OCI-LY3 (cell line): ENCODE measurements at regions not wholly inside any gene's neighbourhood (a gene's known extent, or its start where the extent isn't known, plus 50 kb on each side); places are given as distances from the start of the nearest gene placed in this dataset.

Experiments
- H2AFZ ChIP-seq: fragments of 200-600, 300-600 bp; shearing (Covaris generic); 2 replicates; pipeline ENCODE4 v1.6.0; 2014; ENCODE audit warnings: antibody characterized with exemption, low read depth, low read length
- H3K27ac ChIP-seq: fragments of 200-600, 300-600 bp; sonication (generic); 2 replicates; pipeline ENCODE4 v1.5.1; 2014; ENCODE audit warnings: mild to moderate bottlenecking, low read length, moderate library complexity, mixed read lengths
- H3K27me3 ChIP-seq: fragments of 200-600, 300-600 bp; sonication (generic); 2 replicates; pipeline ENCODE4 v1.6.1; 2014; ENCODE audit warnings: low read depth, low read length, mixed read lengths
- H3K36me3 ChIP-seq: fragments of 200-600, 300-600 bp; sonication (generic); replicated peaks from 2 replicates; pipeline ENCODE3; 2014; ENCODE audit warnings: low read depth, low read length, mixed read lengths
- H3K4me1 ChIP-seq: fragments of 300-600, 200-600 bp; sonication (generic); 2 replicates; pipeline ENCODE4 v1.6.1; 2014; ENCODE audit warnings: low read length, mixed read lengths
- H3K4me2 ChIP-seq: fragments of 200-600, 300-600 bp; sonication (generic); 2 replicates; pipeline ENCODE4 v1.6.1; 2014; ENCODE audit warnings: low read length, mixed read lengths
- H3K4me3 ChIP-seq: fragments of 300-600, 200-600 bp; sonication (generic); 2 replicates; pipeline ENCODE4 v1.5.1; 2014; ENCODE audit warnings: antibody characterized with exemption, mild to moderate bottlenecking, low read length, moderate library complexity
- H3K79me2 ChIP-seq: fragments of 300-600, 200-600 bp; shearing (Covaris generic); 2 replicates; pipeline ENCODE4 v1.6.1; 2014; ENCODE audit warnings: mild to moderate bottlenecking, low read length, mixed read lengths
- H3K9ac ChIP-seq: fragments of 300-600, 200-600 bp; shearing (Covaris generic); 2 replicates; pipeline ENCODE4 v1.6.0; 2014; ENCODE audit warnings: mild to moderate bottlenecking, low read length, moderate library complexity
- H3K9me3 ChIP-seq: fragments of 200-600, 300-600 bp; shearing (Covaris generic); 2 replicates; pipeline ENCODE4 v1.6.1; 2014; ENCODE audit warnings: low read length, mixed read lengths; ENCODE audit not compliant: insufficient read depth
- H4K20me1 ChIP-seq: fragments of 200-600, 300-600 bp; sonication (generic); 2 replicates; pipeline ENCODE4 v1.6.1; 2016; ENCODE audit warnings: low read length, mixed read lengths; ENCODE audit not compliant: insufficient read depth
- CTCF ChIP-seq: fragments of 200-600, 300-600 bp; sonication (generic); IDR thresholded peaks from 2 replicates; pipeline ENCODE4 v1.5.1; 2014; ENCODE audit warnings: antibody characterized with exemption, low read length, low read depth
- EZH2phosphoT487 ChIP-seq: fragments of 200-600 bp; shearing (Covaris generic); IDR thresholded peaks from 2 replicates; pipeline ENCODE4 v1.6.1; 2018; ENCODE audit warnings: antibody characterized with exemption, mixed run types, low read depth

DNA sequence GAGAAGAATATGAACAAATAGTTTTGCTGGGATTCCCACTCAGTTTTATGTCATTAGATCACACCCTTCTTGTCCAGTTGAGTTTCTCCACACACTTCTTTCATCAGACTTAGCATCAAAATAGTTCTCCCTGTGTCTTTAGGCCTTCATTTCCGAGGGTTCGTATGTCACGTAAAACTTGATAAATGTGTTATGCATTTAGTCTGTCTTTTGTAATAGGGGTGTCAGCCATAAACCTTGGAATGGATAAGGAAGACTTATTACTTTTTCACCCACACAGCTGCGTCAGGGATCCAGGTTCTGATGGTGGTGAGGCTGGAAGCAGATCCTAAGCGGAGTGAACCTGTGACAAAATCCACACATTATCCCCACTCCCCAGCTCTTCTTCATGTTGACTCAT is 246.8 kb downstream of the CD83 start:
- no peaks in the 10 kb centered on the region for H3K36me3 ChIP-seq
- H2AFZ ChIP-seq: no peak overlapping the region
- TF ChIP-seq EZH2phosphoT487 (no peak), CTCF (no peak)

GRCh38 chr6:14365393-14365792 is 247.8 kb downstream of the CD83 start:
- H3K79me2 ChIP-seq: no peaks in the 10 kb centered on the region
- no peaks in the 10 kb centered on the region for H3K27me3 ChIP-seq
- no peaks in the 10 kb centered on the region for H4K20me1 ChIP-seq
- no peaks in the 10 kb centered on the region for H3K36me3 ChIP-seq
- H3K4me2 ChIP-seq: no peak overlapping the region
- H3K4me1 ChIP-seq: peaks cover 46% of the 10 kb centered on the region
- no peak overlapping the region for H3K4me3 ChIP-seq
- H3K9ac ChIP-seq: no peak overlapping the region
- no peak overlapping the region for H2AFZ ChIP-seq
- no peak overlapping the region for H3K27ac ChIP-seq
- TF ChIP-seq CTCF: no peak
- TF ChIP-seq EZH2phosphoT487: no peak
- no peaks in the 10 kb centered on the region for H3K9me3 ChIP-seq

More for the DNA sequence above, 246.8 kb downstream of the CD83 start:
- no peak overlapping the region for H3K4me3 ChIP-seq
- H3K4me2 ChIP-seq: no peak overlapping the region
- H3K27ac ChIP-seq: no peak overlapping the region
- H3K27me3 ChIP-seq: no peaks in the 10 kb centered on the region
- H3K9ac ChIP-seq: no peak overlapping the region
- H4K20me1 ChIP-seq: no peaks in the 10 kb centered on the region
- peaks cover 39% of the 10 kb centered on the region for H3K4me1 ChIP-seq
- no peaks in the 10 kb centered on the region for H3K79me2 ChIP-seq
- H3K9me3 ChIP-seq: no peaks in the 10 kb centered on the region

DNA sequence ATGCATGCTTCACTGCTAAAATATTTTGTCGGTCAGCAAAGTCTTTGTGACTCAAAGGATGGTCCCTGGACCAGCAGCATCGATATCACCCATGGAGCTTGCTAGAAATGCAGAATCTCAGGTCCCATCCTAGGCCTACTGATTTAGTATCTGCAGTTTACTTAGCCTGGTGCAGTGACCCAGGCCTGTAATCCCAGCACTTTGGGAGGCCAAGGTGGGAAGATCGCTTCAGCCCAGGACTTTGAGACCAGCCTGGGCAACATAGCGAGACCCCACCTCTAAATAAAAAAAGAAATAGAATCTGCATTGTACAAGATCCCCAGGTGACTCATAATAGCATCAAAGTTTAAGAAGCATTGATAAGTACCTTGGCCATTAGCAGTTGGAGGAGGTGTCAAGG is 248.7 kb downstream of the CD83 start:
- H3K4me1 ChIP-seq: peaks cover 52% of the 10 kb centered on the region
- no peak overlapping the region for H3K4me3 ChIP-seq
- H2AFZ ChIP-seq: no peak overlapping the region
- H3K79me2 ChIP-seq: no peaks in the 10 kb centered on the region
- no peaks in the 10 kb centered on the region for H3K27me3 ChIP-seq
- H3K9ac ChIP-seq: no peak overlapping the region
- H3K27ac ChIP-seq: no peak overlapping the region
- TF ChIP-seq EZH2phosphoT487: no peak
- no peak for TF ChIP-seq CTCF
- H3K4me2 ChIP-seq: no peak overlapping the region
- H3K9me3 ChIP-seq: no peaks in the 10 kb centered on the region
- no peaks in the 10 kb centered on the region for H3K36me3 ChIP-seq
- no peaks in the 10 kb centered on the region for H4K20me1 ChIP-seq

DNA sequence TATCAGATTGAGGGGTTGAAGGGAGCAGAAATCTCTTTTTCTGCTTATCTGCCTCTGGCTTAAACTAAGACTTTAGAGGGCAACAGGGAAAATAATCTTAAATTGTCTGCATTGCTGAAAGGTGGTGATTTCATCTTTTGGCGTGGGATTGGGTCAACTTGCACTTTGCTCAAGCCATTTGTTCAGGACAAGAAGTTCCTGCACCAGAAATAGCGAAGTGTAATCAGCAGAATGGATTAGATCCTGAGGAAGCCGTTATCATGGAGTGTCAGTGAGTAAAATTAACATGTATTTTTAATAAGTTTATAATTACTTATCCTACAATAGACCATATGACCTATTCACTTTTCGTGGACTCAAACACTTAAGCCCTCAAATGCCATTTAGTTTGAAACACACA is 249.3 kb downstream of the CD83 start:
- no peaks in the 10 kb centered on the region for H3K27me3 ChIP-seq
- peaks cover 56% of the 10 kb centered on the region for H3K4me1 ChIP-seq
- no peaks in the 10 kb centered on the region for H3K79me2 ChIP-seq
- no peak overlapping the region for H3K27ac ChIP-seq
- no peak overlapping the region for H2AFZ ChIP-seq
- H3K4me3 ChIP-seq: no peak overlapping the region
- H3K36me3 ChIP-seq: no peaks in the 10 kb centered on the region
- H3K4me2 ChIP-seq: no peak overlapping the region
- H3K9me3 ChIP-seq: no peaks in the 10 kb centered on the region
- H3K9ac ChIP-seq: no peak overlapping the region
- TF ChIP-seq EZH2phosphoT487: no peak
- no peak for TF ChIP-seq CTCF
- no peaks in the 10 kb centered on the region for H4K20me1 ChIP-seq
